Neural crest cell (in vitro differentiated cells): ENCODE measurements at regions not wholly inside any gene's neighbourhood (a gene's known extent, or its start where the extent isn't known, plus 50 kb on each side); places are given as distances from the start of the nearest gene placed in this dataset.

Experiments used
- DNase-seq: peaks from one replicate; pipeline ENCODE4 v3.0.0; 2021; ENCODE audit warnings: low read depth, mixed read lengths, low spot score
- H3K27ac Mint-ChIP-seq: one replicate; pipeline ENCODE4 v1.8.0; 2021; ENCODE audit warnings: mild to moderate bottlenecking, mixed read lengths; ENCODE audit not compliant: unreplicated experiment
- H3K27me3 Mint-ChIP-seq: 2 replicates; pipeline ENCODE4 v1.8.0; 2021; ENCODE audit warnings: low read depth, mild to moderate bottlenecking, mixed read lengths
- H3K36me3 Mint-ChIP-seq: 2 replicates; pipeline ENCODE4 v1.8.0; 2021; ENCODE audit warnings: low read depth, mild to moderate bottlenecking, mixed read lengths
- H3K4me1 Mint-ChIP-seq: 2 replicates; pipeline ENCODE4 v1.8.0; 2021; ENCODE audit warnings: mixed read lengths
- H3K4me3 Mint-ChIP-seq: one replicate; pipeline ENCODE4 v1.8.0; 2021; ENCODE audit warnings: mild to moderate bottlenecking, mixed read lengths
- H3K9me3 Mint-ChIP-seq: 2 replicates; pipeline ENCODE4 v1.8.0; 2021; ENCODE audit warnings: mixed read lengths
- TF ChIP-seq, protein P1 (sequence below): fragments of 200-600 bp; sonication (generic); conservative IDR thresholded peaks from 2 replicates; pipeline ENCODE4 v1.5.0; 2021; ENCODE audit warnings: antibody characterized with exemption, mild to moderate bottlenecking

DNA sequence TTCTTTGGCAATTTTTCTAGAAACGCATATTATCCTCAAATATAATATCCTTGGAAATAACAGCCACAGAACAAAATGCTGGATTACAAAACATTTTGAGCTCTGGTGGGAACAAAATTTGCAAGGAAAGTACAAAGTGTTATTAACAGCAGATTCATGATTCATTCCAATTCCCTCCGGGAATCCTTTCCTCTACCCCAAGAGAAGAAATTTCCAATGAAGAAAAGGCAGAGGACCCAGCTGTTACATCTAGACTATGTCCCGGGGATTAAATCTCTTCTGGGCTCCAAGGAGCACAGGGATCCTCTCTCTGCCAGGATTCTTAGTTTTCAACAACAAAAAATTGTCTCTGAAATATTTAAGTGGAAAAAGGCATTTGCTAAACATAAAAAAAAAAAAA is 51.6 kb upstream of the TMEFF2 start:
- no peaks in the 10 kb centered on the region for H3K27me3 Mint-ChIP-seq
- H3K36me3 Mint-ChIP-seq, result no peaks in the 10 kb centered on the region
- TF ChIP-seq, protein P1, sequence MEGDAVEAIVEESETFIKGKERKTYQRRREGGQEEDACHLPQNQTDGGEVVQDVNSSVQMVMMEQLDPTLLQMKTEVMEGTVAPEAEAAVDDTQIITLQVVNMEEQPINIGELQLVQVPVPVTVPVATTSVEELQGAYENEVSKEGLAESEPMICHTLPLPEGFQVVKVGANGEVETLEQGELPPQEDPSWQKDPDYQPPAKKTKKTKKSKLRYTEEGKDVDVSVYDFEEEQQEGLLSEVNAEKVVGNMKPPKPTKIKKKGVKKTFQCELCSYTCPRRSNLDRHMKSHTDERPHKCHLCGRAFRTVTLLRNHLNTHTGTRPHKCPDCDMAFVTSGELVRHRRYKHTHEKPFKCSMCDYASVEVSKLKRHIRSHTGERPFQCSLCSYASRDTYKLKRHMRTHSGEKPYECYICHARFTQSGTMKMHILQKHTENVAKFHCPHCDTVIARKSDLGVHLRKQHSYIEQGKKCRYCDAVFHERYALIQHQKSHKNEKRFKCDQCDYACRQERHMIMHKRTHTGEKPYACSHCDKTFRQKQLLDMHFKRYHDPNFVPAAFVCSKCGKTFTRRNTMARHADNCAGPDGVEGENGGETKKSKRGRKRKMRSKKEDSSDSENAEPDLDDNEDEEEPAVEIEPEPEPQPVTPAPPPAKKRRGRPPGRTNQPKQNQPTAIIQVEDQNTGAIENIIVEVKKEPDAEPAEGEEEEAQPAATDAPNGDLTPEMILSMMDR, result no peak
- no peaks in the 10 kb centered on the region for H3K4me1 Mint-ChIP-seq
- H3K9me3 Mint-ChIP-seq, result no peaks in the 10 kb centered on the region
- no peak overlapping the region for H3K4me3 Mint-ChIP-seq
- H3K27ac Mint-ChIP-seq, result no peak overlapping the region
- DNase-seq, result no peak

DNA sequence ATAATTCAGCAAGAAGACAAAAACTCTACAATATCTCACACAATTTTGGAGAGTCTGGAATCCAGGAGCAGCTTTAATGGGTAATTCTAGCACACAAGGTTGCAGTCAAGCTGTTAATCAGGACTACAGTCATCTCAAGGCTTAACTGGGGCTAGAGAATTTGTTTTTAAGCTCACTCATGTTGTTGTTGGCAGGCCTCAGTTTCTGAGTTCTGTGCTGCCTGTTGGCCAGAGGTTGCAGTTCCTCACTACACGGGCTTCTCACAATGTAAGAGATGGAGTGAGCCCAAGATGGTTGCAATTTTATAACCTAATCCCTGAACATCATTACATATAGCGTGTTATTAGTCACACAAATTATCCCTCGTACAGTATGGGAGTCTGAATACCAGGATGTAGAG is 50.6 kb upstream of the TMEFF2 start:
- Mint-ChIP-seq H3K27ac (no peak overlapping the region), H3K9me3 (no peaks in the 10 kb centered on the region), H3K4me1 (no peaks in the 10 kb centered on the region), H3K36me3 (no peaks in the 10 kb centered on the region), H3K27me3 (no peaks in the 10 kb centered on the region), H3K4me3 (no peak overlapping the region)
- no peak for DNase-seq
- TF ChIP-seq, protein P1, result no peak
